PFSK-1 (cell line): ENCODE measurements at regions not wholly inside any gene's neighbourhood (a gene's known extent, or its start where the extent isn't known, plus 50 kb on each side); places are given as distances from the start of the nearest gene placed in this dataset.

Experiments used
- POLR2AphosphoS5 ChIP-seq: IDR thresholded peaks from 2 replicates; pipeline ENCODE4 v1.6.1; 2012; ENCODE audit warnings: low read depth, mild to moderate bottlenecking, control low read depth, low read length, moderate library complexity
- SIN3A ChIP-seq: IDR thresholded peaks from 2 replicates; pipeline ENCODE4 v1.6.1; 2012; ENCODE audit warnings: mild to moderate bottlenecking, low read length, moderate library complexity, borderline replicate concordance; ENCODE audit not compliant: insufficient read depth

GRCh38 chr14:27553790-27554189 lies 956.0 kb upstream of the NOVA1 start:
- TF ChIP-seq POLR2AphosphoS5: no peak
- no peak for TF ChIP-seq SIN3A
